HG02763 (cell line): ENCODE measurements at regions not wholly inside any gene's neighbourhood (a gene's known extent, or its start where the extent isn't known, plus 50 kb on each side); places are given as distances from the start of the nearest gene placed in this dataset.

Source experiments
- ATAC-seq: cut with Tn5 transposase; IDR thresholded peaks from one replicate; pipeline ENCODE4 v1.9.1; 2021; ENCODE audit warnings: mild to moderate bottlenecking, moderate library complexity; ENCODE audit not compliant: unreplicated experiment

GRCh38 chr6:119627908-119628669, 278.5 kb upstream of the MAN1A1 start:
- ATAC-seq: no peak

GRCh38 chr6:119626884-119627619, 277.5 kb upstream of the MAN1A1 start:
- no peak for ATAC-seq

- ATAC-seq: no peak
Observed at GRCh38 chr6:119620846-119621555, 271.4 kb upstream of the MAN1A1 start.

- ATAC-seq: no peak
Observed at GRCh38 chr6:119614138-119614537, 264.6 kb upstream of the MAN1A1 start.

GRCh38 chr6:119612911-119613381, 263.4 kb upstream of the MAN1A1 start:
- no peak for ATAC-seq

GRCh38 chr6:119612176-119612891, 262.8 kb upstream of the MAN1A1 start:
- ATAC-seq: no peak

- no peak for ATAC-seq
Observed at GRCh38 chr6:119610754-119611153, 261.2 kb upstream of the MAN1A1 start.

- no peak for ATAC-seq
Observed at GRCh38 chr6:119610265-119610664, 260.7 kb upstream of the MAN1A1 start.

GRCh38 chr6:119609865-119610264, 260.3 kb upstream of the MAN1A1 start:
- no peak for ATAC-seq

GRCh38 chr6:119608994-119609393, 259.4 kb upstream of the MAN1A1 start:
- ATAC-seq: no peak

GRCh38 chr6:119604124-119604523, 254.6 kb upstream of the MAN1A1 start:
- no peak for ATAC-seq

GRCh38 chr6:119603501-119603900, 253.9 kb upstream of the MAN1A1 start:
- ATAC-seq: no peak

GRCh38 chr6:119602215-119603178, 252.9 kb upstream of the MAN1A1 start:
- no peak for ATAC-seq

GRCh38 chr6:119598883-119599282, 249.3 kb upstream of the MAN1A1 start:
- no peak for ATAC-seq

GRCh38 chr6:119594907-119595306, 245.3 kb upstream of the MAN1A1 start:
- ATAC-seq: no peak

GRCh38 chr6:119591235-119591634, 241.7 kb upstream of the MAN1A1 start:
- ATAC-seq: no peak

GRCh38 chr6:119590066-119590465, 240.5 kb upstream of the MAN1A1 start:
- ATAC-seq: no peak

GRCh38 chr6:119587537-119587936, 238.0 kb upstream of the MAN1A1 start:
- no peak for ATAC-seq

- ATAC-seq: peak; percentile 98
Observed at GRCh38 chr6:119586250-119586882, 236.8 kb upstream of the MAN1A1 start.
